Liver (tissue), 8 donors: ENCODE measurements at regions not wholly inside any gene's neighbourhood (a gene's known extent, or its start where the extent isn't known, plus 50 kb on each side); places are given as distances from the start of the nearest gene placed in this dataset.

Source experiments
- DNase-seq: peaks from one replicate; pipeline ENCODE4 v3.0.0-alpha.2; 2017; ENCODE audit warnings: low spot score
- H3K27ac ChIP-seq, 2 donors: one replicate each; pipeline ENCODE4 v1.7.0; 2013; ENCODE audit warnings: inconsistent platforms in 2 of 2, low read length in 2 of 2, control low read depth in 1 of 2, low read depth in 1 of 2, mild to moderate bottlenecking in 1 of 2
- H3K27me3 ChIP-seq, 4 donors: one replicate each; pipeline versions ENCODE4 v1.6.1 to v1.7.0; 2013; ENCODE audit warnings: low read length in 3 of 4, inconsistent platforms in 1 of 4, mild to moderate bottlenecking in 1 of 4, moderate library complexity in 1 of 4; ENCODE audit not compliant: control insufficient read depth in 4 of 4, insufficient read depth in 4 of 4
- H3K36me3 ChIP-seq, 4 donors: one replicate each; pipeline versions ENCODE4 v1.6.1 to v1.7.0; 2013; ENCODE audit warnings: low read length in 3 of 4, mild to moderate bottlenecking in 3 of 4, low read depth in 1 of 4, moderate library complexity in 1 of 4; ENCODE audit not compliant: control insufficient read depth in 4 of 4, insufficient read depth in 3 of 4
- H3K4me1 ChIP-seq, 4 donors: one replicate each; pipeline versions ENCODE4 v1.6.1 to v1.7.0; 2013; ENCODE audit warnings: low read length in 3 of 4, mild to moderate bottlenecking in 3 of 4, moderate library complexity in 1 of 4; ENCODE audit not compliant: control insufficient read depth in 4 of 4, insufficient read depth in 4 of 4
- H3K4me3 ChIP-seq, 3 donors: one replicate each; pipeline versions ENCODE4 v1.6.1 to v1.7.0; 2013; ENCODE audit warnings: low read length in 3 of 3, control low read depth in 1 of 3, low read depth in 1 of 3, mild to moderate bottlenecking in 1 of 3
- H3K9ac ChIP-seq, 2 donors: one replicate each; pipeline ENCODE4 v1.7.0; 2013; ENCODE audit warnings: low read length in 2 of 2, mild to moderate bottlenecking in 2 of 2, moderate library complexity in 2 of 2, control low read depth in 1 of 2, low read depth in 1 of 2
- H3K9me3 ChIP-seq, 4 donors: one replicate each; pipeline versions ENCODE4 v1.6.1 to v1.7.0; 2013; ENCODE audit warnings: low read length in 3 of 4; ENCODE audit not compliant: control insufficient read depth in 4 of 4
- EGR1 ChIP-seq, 2 donors: IDR thresholded peaks; 2 replicates each; pipeline ENCODE4 v1.6.1; 2016 to 2018; ENCODE audit warnings: antibody characterized with exemption in 2 of 2, low read depth in 2 of 2
- FOXA1 ChIP-seq: IDR thresholded peaks from 2 replicates; pipeline ENCODE4 v1.6.1; 2016; ENCODE audit warnings: antibody characterized with exemption
- FOXA2 ChIP-seq: IDR thresholded peaks from 2 replicates; pipeline ENCODE4 v1.6.1; 2016; ENCODE audit warnings: antibody characterized with exemption
- GABPA ChIP-seq, 2 donors: IDR thresholded peaks in 1 of 2; conservative IDR thresholded peaks in 1 of 2; 2 replicates each; pipeline ENCODE4 v1.6.1; 2016; ENCODE audit warnings: antibody characterized with exemption in 2 of 2, mild to moderate bottlenecking in 1 of 2, moderate library complexity in 1 of 2
- HNF4A ChIP-seq, 2 donors: conservative IDR thresholded peaks; 2 replicates each; pipeline ENCODE4 v1.6.1; 2016; ENCODE audit warnings: antibody characterized with exemption in 2 of 2, mild to moderate bottlenecking in 2 of 2
- HNF4G ChIP-seq: IDR thresholded peaks from 2 replicates; pipeline ENCODE4 v1.6.1; 2016; ENCODE audit warnings: antibody characterized with exemption
- JUND ChIP-seq, 2 donors: IDR thresholded peaks; 2 replicates each; pipeline ENCODE4 v1.6.1; 2016; ENCODE audit warnings: antibody characterized with exemption in 2 of 2
- NR2F2 ChIP-seq: IDR thresholded peaks from 2 replicates; pipeline ENCODE4 v1.6.1; 2016; ENCODE audit warnings: antibody characterized with exemption
- RAD21 ChIP-seq, 2 donors: IDR thresholded peaks; 2 replicates each; pipeline ENCODE4 v1.6.1; 2016; ENCODE audit warnings: antibody characterized with exemption in 2 of 2, mild to moderate bottlenecking in 2 of 2
- RXRA ChIP-seq, 2 donors: IDR thresholded peaks; 2 replicates each; pipeline ENCODE4 v1.6.1; 2017 to 2018; ENCODE audit warnings: antibody characterized with exemption in 2 of 2, mild to moderate bottlenecking in 1 of 2
- SP1 ChIP-seq: IDR thresholded peaks from 2 replicates; pipeline ENCODE4 v1.6.1; 2018; ENCODE audit warnings: antibody characterized with exemption, mild to moderate bottlenecking
- TAF1 ChIP-seq: conservative IDR thresholded peaks from 2 replicates; pipeline ENCODE4 v1.6.1; 2016; ENCODE audit warnings: antibody characterized with exemption, mild to moderate bottlenecking
- YY1 ChIP-seq: IDR thresholded peaks from 2 replicates; pipeline ENCODE4 v1.6.1; 2016; ENCODE audit warnings: antibody characterized with exemption, mild to moderate bottlenecking
- WGBS: extraction: QIAGEN DNeasy Blood & Tissue Kit; methylation state at CpG from one replicate; pipeline ENCODE4 v1.1.7; 2013; 5-methylcytosine and 5-hydroxymethylcytosine counted together
- TF ChIP-seq, protein P1 (sequence below): IDR thresholded peaks from 2 replicates; pipeline ENCODE4 v1.6.1; 2016; ENCODE audit warnings: antibody characterized with exemption
- TF ChIP-seq, protein P2 (sequence below): fragments of 150-350 bp; IDR thresholded peaks from 2 replicates; pipeline ENCODE4 v1.5.1; 2017; ENCODE audit warnings: improper control_type of control experiment, low read depth, low read length; ENCODE audit not compliant: missing input control
- TF ChIP-seq, protein P3 (sequence below): IDR thresholded peaks from 2 replicates; pipeline ENCODE4 v1.6.1; 2016; ENCODE audit warnings: antibody characterized with exemption
- TF ChIP-seq, protein P4 (sequence below): IDR thresholded peaks from 2 replicates; pipeline ENCODE4 v1.6.1; 2016; ENCODE audit warnings: antibody characterized with exemption, mild to moderate bottlenecking
- donor health status: healthy.
- donor health status: healthy.
- donor health status: healthy.
- donor health status: healthy.
- donor health status: healthy.

DNA sequence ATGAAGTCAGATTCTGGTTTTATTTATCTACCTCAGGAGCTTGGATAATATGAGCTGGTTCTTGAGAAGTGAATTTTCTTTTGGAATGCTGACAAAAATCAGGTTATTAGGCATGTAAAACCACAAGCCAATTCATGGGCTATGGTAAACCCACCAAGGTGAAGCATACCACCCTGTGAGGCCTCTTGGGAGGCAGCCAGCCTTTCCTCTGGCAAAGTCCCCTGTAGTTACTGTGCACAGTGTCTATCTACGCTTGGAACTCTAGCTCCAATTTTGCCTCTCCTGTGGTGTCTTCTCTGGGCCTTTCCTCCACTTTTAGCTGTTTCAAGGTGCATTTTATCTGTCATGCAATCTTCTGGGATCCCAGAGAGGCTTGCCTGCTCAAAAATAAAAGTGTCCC lies 242.7 kb upstream of the ZSWIM2 start:
- H3K27me3 ChIP-seq = no peaks in the 10 kb centered on the region
- no peak for TF ChIP-seq NR2F2
- TF ChIP-seq JUND (IDR thresholded peaks at IDR 0.05) = no peak
- TF ChIP-seq, protein P1, sequence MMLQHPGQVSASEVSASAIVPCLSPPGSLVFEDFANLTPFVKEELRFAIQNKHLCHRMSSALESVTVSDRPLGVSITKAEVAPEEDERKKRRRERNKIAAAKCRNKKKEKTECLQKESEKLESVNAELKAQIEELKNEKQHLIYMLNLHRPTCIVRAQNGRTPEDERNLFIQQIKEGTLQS = no peak
- no peak for TF ChIP-seq HNF4G
- TF ChIP-seq GABPA (IDR thresholded peaks at IDR 0.05 in 1 of 2, conservative IDR thresholded peaks at IDR 0.05 in 1 of 2) = no peak
- H3K9me3 ChIP-seq = no peaks in the 10 kb centered on the region
- no peak for DNase-seq
- H3K4me1 ChIP-seq = no peaks in the 10 kb centered on the region
- H3K9ac ChIP-seq = no peak overlapping the region
- 49% methylated on average over 1 of the region's 1 CpG for WGBS
- H3K36me3 ChIP-seq = no peaks in the 10 kb centered on the region
- H3K4me3 ChIP-seq = no peak overlapping the region
- no peak overlapping the region for H3K27ac ChIP-seq

DNA sequence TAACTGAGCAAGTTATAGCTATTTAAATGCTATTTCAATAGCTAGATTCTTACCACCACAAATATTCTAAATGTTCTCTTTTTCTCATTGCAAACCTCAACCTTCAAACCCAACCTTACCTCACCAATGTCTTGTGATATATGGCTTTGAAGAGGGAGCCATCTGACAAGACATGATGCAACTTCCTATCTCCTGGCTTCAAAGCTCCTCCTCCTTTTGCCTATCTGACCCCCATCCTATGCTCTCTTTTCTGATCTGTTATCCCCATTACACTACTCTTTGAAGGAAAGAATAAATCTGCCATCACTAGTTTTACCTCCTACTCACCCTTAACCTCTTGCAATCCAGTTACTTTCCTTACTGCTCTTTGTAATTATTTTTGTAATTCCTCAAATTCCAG lies 235.6 kb upstream of the ZSWIM2 start:
- H3K4me3 ChIP-seq = no peak overlapping the region
- H3K9ac ChIP-seq = no peak overlapping the region
- H3K9me3 ChIP-seq = no peaks in the 10 kb centered on the region

More for the DNA sequence above, 235.6 kb upstream of the ZSWIM2 start:
- DNase-seq = no peak
- H3K27me3 ChIP-seq = no peaks in the 10 kb centered on the region
- H3K36me3 ChIP-seq = no peaks in the 10 kb centered on the region
- H3K27ac ChIP-seq = no peak overlapping the region
- H3K4me1 ChIP-seq = no peaks in the 10 kb centered on the region
- TF ChIP-seq, protein P2, sequence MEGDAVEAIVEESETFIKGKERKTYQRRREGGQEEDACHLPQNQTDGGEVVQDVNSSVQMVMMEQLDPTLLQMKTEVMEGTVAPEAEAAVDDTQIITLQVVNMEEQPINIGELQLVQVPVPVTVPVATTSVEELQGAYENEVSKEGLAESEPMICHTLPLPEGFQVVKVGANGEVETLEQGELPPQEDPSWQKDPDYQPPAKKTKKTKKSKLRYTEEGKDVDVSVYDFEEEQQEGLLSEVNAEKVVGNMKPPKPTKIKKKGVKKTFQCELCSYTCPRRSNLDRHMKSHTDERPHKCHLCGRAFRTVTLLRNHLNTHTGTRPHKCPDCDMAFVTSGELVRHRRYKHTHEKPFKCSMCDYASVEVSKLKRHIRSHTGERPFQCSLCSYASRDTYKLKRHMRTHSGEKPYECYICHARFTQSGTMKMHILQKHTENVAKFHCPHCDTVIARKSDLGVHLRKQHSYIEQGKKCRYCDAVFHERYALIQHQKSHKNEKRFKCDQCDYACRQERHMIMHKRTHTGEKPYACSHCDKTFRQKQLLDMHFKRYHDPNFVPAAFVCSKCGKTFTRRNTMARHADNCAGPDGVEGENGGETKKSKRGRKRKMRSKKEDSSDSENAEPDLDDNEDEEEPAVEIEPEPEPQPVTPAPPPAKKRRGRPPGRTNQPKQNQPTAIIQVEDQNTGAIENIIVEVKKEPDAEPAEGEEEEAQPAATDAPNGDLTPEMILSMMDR = no peak
- TF ChIP-seq TAF1 (no peak), SP1 (no peak), FOXA2 (no peak), YY1 (no peak), HNF4G (no peak), HNF4A (conservative IDR thresholded peaks at IDR 0.05) (no peak), FOXA1 (no peak), RXRA (IDR thresholded peaks at IDR 0.05) (no peak), NR2F2 (no peak), RAD21 (IDR thresholded peaks at IDR 0.05) (no peak), GABPA (IDR thresholded peaks at IDR 0.05 in 1 of 2, conservative IDR thresholded peaks at IDR 0.05 in 1 of 2) (no peak), EGR1 (IDR thresholded peaks at IDR 0.05; ENCODE audit: low read depth in 2 of 2) (no peak)
- TF ChIP-seq, protein P3, sequence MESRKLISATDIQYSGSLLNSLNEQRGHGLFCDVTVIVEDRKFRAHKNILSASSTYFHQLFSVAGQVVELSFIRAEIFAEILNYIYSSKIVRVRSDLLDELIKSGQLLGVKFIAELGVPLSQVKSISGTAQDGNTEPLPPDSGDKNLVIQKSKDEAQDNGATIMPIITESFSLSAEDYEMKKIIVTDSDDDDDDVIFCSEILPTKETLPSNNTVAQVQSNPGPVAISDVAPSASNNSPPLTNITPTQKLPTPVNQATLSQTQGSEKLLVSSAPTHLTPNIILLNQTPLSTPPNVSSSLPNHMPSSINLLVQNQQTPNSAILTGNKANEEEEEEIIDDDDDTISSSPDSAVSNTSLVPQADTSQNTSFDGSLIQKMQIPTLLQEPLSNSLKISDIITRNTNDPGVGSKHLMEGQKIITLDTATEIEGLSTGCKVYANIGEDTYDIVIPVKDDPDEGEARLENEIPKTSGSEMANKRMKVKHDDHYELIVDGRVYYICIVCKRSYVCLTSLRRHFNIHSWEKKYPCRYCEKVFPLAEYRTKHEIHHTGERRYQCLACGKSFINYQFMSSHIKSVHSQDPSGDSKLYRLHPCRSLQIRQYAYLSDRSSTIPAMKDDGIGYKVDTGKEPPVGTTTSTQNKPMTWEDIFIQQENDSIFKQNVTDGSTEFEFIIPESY = no peak
- TF ChIP-seq, protein P1 = no peak
- TF ChIP-seq, protein P4, sequence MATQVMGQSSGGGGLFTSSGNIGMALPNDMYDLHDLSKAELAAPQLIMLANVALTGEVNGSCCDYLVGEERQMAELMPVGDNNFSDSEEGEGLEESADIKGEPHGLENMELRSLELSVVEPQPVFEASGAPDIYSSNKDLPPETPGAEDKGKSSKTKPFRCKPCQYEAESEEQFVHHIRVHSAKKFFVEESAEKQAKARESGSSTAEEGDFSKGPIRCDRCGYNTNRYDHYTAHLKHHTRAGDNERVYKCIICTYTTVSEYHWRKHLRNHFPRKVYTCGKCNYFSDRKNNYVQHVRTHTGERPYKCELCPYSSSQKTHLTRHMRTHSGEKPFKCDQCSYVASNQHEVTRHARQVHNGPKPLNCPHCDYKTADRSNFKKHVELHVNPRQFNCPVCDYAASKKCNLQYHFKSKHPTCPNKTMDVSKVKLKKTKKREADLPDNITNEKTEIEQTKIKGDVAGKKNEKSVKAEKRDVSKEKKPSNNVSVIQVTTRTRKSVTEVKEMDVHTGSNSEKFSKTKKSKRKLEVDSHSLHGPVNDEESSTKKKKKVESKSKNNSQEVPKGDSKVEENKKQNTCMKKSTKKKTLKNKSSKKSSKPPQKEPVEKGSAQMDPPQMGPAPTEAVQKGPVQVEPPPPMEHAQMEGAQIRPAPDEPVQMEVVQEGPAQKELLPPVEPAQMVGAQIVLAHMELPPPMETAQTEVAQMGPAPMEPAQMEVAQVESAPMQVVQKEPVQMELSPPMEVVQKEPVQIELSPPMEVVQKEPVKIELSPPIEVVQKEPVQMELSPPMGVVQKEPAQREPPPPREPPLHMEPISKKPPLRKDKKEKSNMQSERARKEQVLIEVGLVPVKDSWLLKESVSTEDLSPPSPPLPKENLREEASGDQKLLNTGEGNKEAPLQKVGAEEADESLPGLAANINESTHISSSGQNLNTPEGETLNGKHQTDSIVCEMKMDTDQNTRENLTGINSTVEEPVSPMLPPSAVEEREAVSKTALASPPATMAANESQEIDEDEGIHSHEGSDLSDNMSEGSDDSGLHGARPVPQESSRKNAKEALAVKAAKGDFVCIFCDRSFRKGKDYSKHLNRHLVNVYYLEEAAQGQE = no peak
